HepG2 (cell line): ENCODE measurements at regions not wholly inside any gene's neighbourhood (a gene's known extent, or its start where the extent isn't known, plus 50 kb on each side); places are given as distances from the start of the nearest gene placed in this dataset.

Source experiments
- ATAC-seq: fragments of 200-7000 bp; cut with Tn5 transposase; 3 replicates; pipeline ENCODE4 v1.9.1; 2020; ENCODE audit warnings: mild to moderate bottlenecking, moderate library complexity
- BruUV-seq: library from RNA; stranded (reverse); fragments of 400-500 nt; replicated peaks from 2 replicates; lab custom pipeline; 2021; lab: Mats Ljungman, UMichigan
- CTCF ChIA-PET: fragments of 300-600 bp; formaldehyde crosslinking; extraction: SDS; loops from one replicate; lab custom pipeline; 2021; ENCODE audit warnings: low total read pairs, inconsistent platforms, low intra/inter-chr PET ratio; lab: Yijun Ruan, JAX
- POLR2A ChIA-PET: fragments of 350-600 bp; sonication (Branson Sonifier 250); formaldehyde crosslinking; loops from one replicate; lab custom pipeline; 2020; ENCODE audit warnings: antibody characterized with exemption, inconsistent platforms; lab: Yijun Ruan, JAX
- DNase-seq: peaks from one replicate; pipeline ENCODE4 v3.0.0-alpha.2; 2015; ENCODE audit warnings: low spot score
- FAIRE-seq: peaks from 3 replicates; lab custom pipeline; 2011; peaks lifted over from hg19 to GRCh38; lab: Jason Lieb, UNC
- H2AFZ ChIP-seq: one replicate; pipeline ENCODE4 v1.6.1; 2011; ENCODE audit warnings: low read length, inconsistent platforms
- H3K27ac ChIP-seq: fragments of 300-600 bp; 3 replicates; pipeline ENCODE4 v1.8.0; 2011; ENCODE audit warnings: mixed run types, mild to moderate bottlenecking, mixed read lengths, low read length, inconsistent platforms; ENCODE audit not compliant: insufficient read depth; ENCODE audit errors: extremely low read length
- H3K27me3 ChIP-seq, 2 experiments: fragments of 200-600 bp in 1 of 2; 2 replicates in 1 of 2; 3 replicates in 1 of 2; pipeline versions ENCODE4 v1.6.0 to v1.8.0; 2011; ENCODE audit warnings: low read length in 2 of 2, mild to moderate bottlenecking in 2 of 2, moderate library complexity in 2 of 2, inconsistent platforms in 1 of 2; ENCODE audit not compliant: insufficient read depth in 2 of 2, control insufficient read depth in 1 of 2
- H3K36me3 ChIP-seq, 2 experiments: fragments of 200-600 bp in 1 of 2; replicated peaks in 1 of 2; 2 replicates in 1 of 2; 3 replicates in 1 of 2; pipeline versions ENCODE4 v1.5.1 to v1.8.0; 2011; ENCODE audit warnings: low read length in 2 of 2, inconsistent platforms in 1 of 2; ENCODE audit not compliant: insufficient read depth in 2 of 2, control insufficient read depth in 1 of 2
- H3K4me1 ChIP-seq: 2 replicates; pipeline ENCODE4 v1.5.1; 2012; ENCODE audit warnings: low read length, inconsistent platforms; ENCODE audit not compliant: insufficient read depth
- H3K4me2 ChIP-seq: 2 replicates; pipeline ENCODE4 v1.6.0; 2011; ENCODE audit warnings: low read depth, low read length, inconsistent platforms
- H3K4me3 ChIP-seq, 3 experiments: fragments of 200-600 bp in 1 of 3; sonication (generic), shearing (Covaris generic) in 1 of 3; replicated peaks in 1 of 3; 2 replicates each; pipeline ENCODE4 v1.5.1; 2011 to 2016; ENCODE audit warnings: low read length in 3 of 3, inconsistent platforms in 2 of 3, low read depth in 2 of 3, mild to moderate bottlenecking in 2 of 3, control low read depth in 1 of 3, mixed read lengths in 1 of 3; ENCODE audit not compliant: insufficient read depth in 1 of 3
- H3K79me2 ChIP-seq: one replicate; pipeline ENCODE4 v1.6.1; 2011; ENCODE audit warnings: low read length, inconsistent platforms; ENCODE audit not compliant: insufficient read depth
- H3K9ac ChIP-seq: 2 replicates; pipeline ENCODE4 v1.6.0; 2011; ENCODE audit warnings: mild to moderate bottlenecking, low read depth, low read length, inconsistent platforms; ENCODE audit not compliant: insufficient read depth
- H3K9me3 ChIP-seq: 2 replicates; pipeline ENCODE4 v1.5.1; 2012; ENCODE audit warnings: mild to moderate bottlenecking, low read length
- H4K20me1 ChIP-seq: 2 replicates; pipeline ENCODE4 v1.6.0; 2011; ENCODE audit warnings: inconsistent platforms, mild to moderate bottlenecking, low read length, moderate library complexity; ENCODE audit not compliant: insufficient read depth
- GATAD2A ChIP-seq: IDR thresholded peaks from 2 replicates; pipeline ENCODE4 v1.6.1; 2016
- IKZF5 ChIP-seq: IDR thresholded peaks from 2 replicates; pipeline ENCODE4 v1.6.1; 2018; ENCODE audit warnings: missing genetic modification reagents, mild to moderate bottlenecking, missing compliant biosample characterization
- MAFF ChIP-seq: IDR thresholded peaks from 2 replicates; pipeline ENCODE4 v1.6.1; 2011; ENCODE audit warnings: low read depth, low read length, improper control_type of control experiment
- NFE2L1 ChIP-seq: sonication (generic); formaldehyde crosslinking; IDR thresholded peaks from 2 replicates; pipeline ENCODE4 v1.4.0; 2020; ENCODE audit warnings: missing genetic modification reagents, mild to moderate bottlenecking, borderline replicate concordance
- PATZ1 ChIP-seq: sonication (generic); formaldehyde crosslinking; IDR thresholded peaks from 2 replicates; pipeline ENCODE4 v1.4.0; 2020; ENCODE audit warnings: missing genetic modification reagents
- REST ChIP-seq, 2 experiments: IDR thresholded peaks; 2 replicates each; pipeline ENCODE4 v1.6.1; 2011 to 2012; ENCODE audit warnings: low read length in 2 of 2, borderline replicate concordance in 1 of 2, low read depth in 1 of 2, mild to moderate bottlenecking in 1 of 2, moderate library complexity in 1 of 2
- RNF219 ChIP-seq: sonication (generic); formaldehyde crosslinking; IDR thresholded peaks from 2 replicates; pipeline ENCODE4 v1.5.0; 2020; ENCODE audit warnings: mild to moderate bottlenecking, missing genetic modification reagents
- SALL2 ChIP-seq: sonication (generic); formaldehyde crosslinking; IDR thresholded peaks from 2 replicates; pipeline ENCODE4 v1.8.1; 2023; ENCODE audit warnings: mild to moderate bottlenecking, missing genetic modification reagents, inconsistent platforms
- ZFYVE20 ChIP-seq: sonication (generic); formaldehyde crosslinking; IDR thresholded peaks from 2 replicates; pipeline ENCODE4 v1.8.0; 2023; ENCODE audit warnings: low read depth, mild to moderate bottlenecking, moderate library complexity, missing genetic modification reagents, borderline replicate concordance
- ZNF101 ChIP-seq: sonication (generic); formaldehyde crosslinking; IDR thresholded peaks from 2 replicates; pipeline ENCODE4 v1.4.0; 2020; ENCODE audit warnings: mild to moderate bottlenecking, low read depth, missing genetic modification reagents, borderline replicate concordance
- ZNF230 ChIP-seq: sonication (generic); formaldehyde crosslinking; IDR thresholded peaks from 2 replicates; pipeline ENCODE4 v1.4.0; 2020; ENCODE audit warnings: mild to moderate bottlenecking, missing genetic modification reagents
- ZNF256 ChIP-seq: sonication (generic); formaldehyde crosslinking; conservative IDR thresholded peaks from 2 replicates; pipeline ENCODE4 v1.4.0; 2020; ENCODE audit warnings: missing genetic modification reagents
- ZNF263 ChIP-seq: sonication (generic); formaldehyde crosslinking; IDR thresholded peaks from 2 replicates; pipeline ENCODE4 v1.4.0; 2020; ENCODE audit warnings: missing genetic modification reagents
- ZNF704 ChIP-seq: sonication (generic); formaldehyde crosslinking; IDR thresholded peaks from 2 replicates; pipeline ENCODE4 v1.8.1; 2023; ENCODE audit warnings: mild to moderate bottlenecking, inconsistent platforms, moderate library complexity, missing genetic modification reagents, borderline replicate concordance
- WGBS: methylation state at CpG from one replicate; pipeline ENCODE4 v1.1.6; 2017; ENCODE audit warnings: low lambda C conversion rate; 5-methylcytosine and 5-hydroxymethylcytosine counted together
- in situ Hi-C: cut with HindIII; loops from 2 replicates; pipeline ENCODE4 v1.10.0; 2017; ENCODE audit warnings: low pct_unique_long_range_greater_than_20kb; ENCODE audit not compliant: extremely low pct_ligation_motif_present
- intact Hi-C: fragments of 100-400 bp; cut with micrococcal nuclease; formaldehyde crosslinking; loops from one replicate; pipeline ENCODE4 v1.10.0; 2022; ENCODE audit not compliant: unreplicated experiment

GRCh38 chr2:122061206-122061605 is 305.8 kb downstream of the TSN start:
- ChIA-PET CTCF (no interaction called here), POLR2A (no interaction called here)
- Histone ChIP-seq H3K27ac (no peak overlapping the region), H3K4me3 (no peak overlapping the region), H3K4me1 (0 out of 2 replicates have a peak, but pooled peaks cover 3% of the 10 kb centered on the region), H3K4me2 (no peak overlapping the region), H3K27me3 (no peaks in the 10 kb centered on the region), H4K20me1 (no peaks in the 10 kb centered on the region), H3K9ac (no peak overlapping the region), H2AFZ (no peak overlapping the region), H3K36me3 (no peaks in the 10 kb centered on the region), H3K79me2 (no peaks in the 10 kb centered on the region), H3K9me3 (no peaks in the 10 kb centered on the region)
- no peak for TF ChIP-seq ZNF230 (CRISPR knock-in tag)
- TF ChIP-seq ZNF704 (CRISPR knock-in tag), result no peak
- no peak for TF ChIP-seq NFE2L1 (CRISPR knock-in tag)
- no peak for TF ChIP-seq REST (IDR thresholded peaks at IDR 0.05; ENCODE audit: borderline replicate concordance in 1 of 2, low read depth in 1 of 2, low read length in 2 of 2)
- no peak for TF ChIP-seq PATZ1 (CRISPR knock-in tag)
- no peak for TF ChIP-seq MAFF
- no peak for TF ChIP-seq IKZF5
- no peak for TF ChIP-seq ZNF256 (CRISPR knock-in tag)
- TF ChIP-seq ZFYVE20 (CRISPR knock-in tag), result no peak
- TF ChIP-seq RNF219 (CRISPR knock-in tag), result no peak
- no peak for TF ChIP-seq GATAD2A (CRISPR knock-in tag)
- no peak for TF ChIP-seq SALL2
- TF ChIP-seq ZNF101 (CRISPR knock-in tag), result no peak
- TF ChIP-seq ZNF263 (CRISPR knock-in tag), result no peak
- FAIRE-seq (no peak), ATAC-seq (no peak), DNase-seq (no peak)
- BruUV-seq, result no TSS peak
- intact Hi-C loops, result no loop called here
- WGBS, result 32% methylated on average over 2 of the region's 2 CpGs
- in situ Hi-C loops, result no loop called here
